WTC11 (cell line): ENCODE measurements at regions not wholly inside any gene's neighbourhood (a gene's known extent, or its start where the extent isn't known, plus 50 kb on each side); places are given as distances from the start of the nearest gene placed in this dataset.

ENCODE experiments used
- CREB1 ChIP-seq: sonication (generic); formaldehyde crosslinking; IDR thresholded peaks from 2 replicates; pipeline ENCODE4 v1.8.0; 2023; ENCODE audit warnings: mild to moderate bottlenecking, missing genetic modification reagents
- ELF4 ChIP-seq: sonication (generic); formaldehyde crosslinking; IDR thresholded peaks from 2 replicates; pipeline ENCODE4 v1.8.1; 2022; ENCODE audit warnings: low read depth, mild to moderate bottlenecking, moderate library complexity, missing genetic modification reagents
- FOXK1 ChIP-seq: sonication (generic); formaldehyde crosslinking; IDR thresholded peaks from 2 replicates; pipeline ENCODE4 v1.8.0; 2022; ENCODE audit warnings: mild to moderate bottlenecking, moderate library complexity, missing genetic modification reagents
- GABPB1 ChIP-seq: sonication (generic); formaldehyde crosslinking; IDR thresholded peaks from 2 replicates; pipeline ENCODE4 v1.8.1; 2023; ENCODE audit warnings: mild to moderate bottlenecking, missing genetic modification reagents
- JUN ChIP-seq: sonication (generic); formaldehyde crosslinking; IDR thresholded peaks from 2 replicates; pipeline ENCODE4 v1.8.0; 2023; ENCODE audit warnings: mild to moderate bottlenecking, missing genetic modification reagents
- KAT7 ChIP-seq: sonication (generic); formaldehyde crosslinking; IDR thresholded peaks from 2 replicates; pipeline ENCODE4 v1.8.1; 2023; ENCODE audit warnings: missing genetic modification reagents, mild to moderate bottlenecking, borderline replicate concordance
- NFYB ChIP-seq: sonication (generic); formaldehyde crosslinking; conservative IDR thresholded peaks from 2 replicates; pipeline ENCODE4 v1.8.0; 2022; ENCODE audit warnings: low read depth, missing genetic modification reagents
- SP1 ChIP-seq: sonication (generic); formaldehyde crosslinking; conservative IDR thresholded peaks from 2 replicates; pipeline ENCODE4 v1.8.1; 2022; ENCODE audit warnings: missing genetic modification reagents
- TCF7 ChIP-seq: sonication (generic); formaldehyde crosslinking; IDR thresholded peaks from 2 replicates; pipeline ENCODE4 v1.8.0; 2022; ENCODE audit warnings: mild to moderate bottlenecking, low read depth, missing genetic modification reagents, moderate library complexity
- TP53 ChIP-seq: sonication (generic); formaldehyde crosslinking; IDR thresholded peaks from 2 replicates; pipeline ENCODE4 v1.8.1; 2023; ENCODE audit warnings: mild to moderate bottlenecking, missing genetic modification reagents
- ZNF232 ChIP-seq: sonication (generic); formaldehyde crosslinking; IDR thresholded peaks from 2 replicates; pipeline ENCODE4 v1.8.0; 2022; ENCODE audit warnings: mild to moderate bottlenecking, missing genetic modification reagents
- TF ChIP-seq, protein P1 (sequence below): fragments of 200-600 bp; IDR thresholded peaks from 2 replicates; pipeline ENCODE4 v1.8.0; 2022; ENCODE audit warnings: antibody characterized with exemption
- TF ChIP-seq, protein P2 (sequence below): sonication (generic); formaldehyde crosslinking; IDR thresholded peaks from 2 replicates; pipeline ENCODE4 v1.8.1; 2023; ENCODE audit warnings: mild to moderate bottlenecking, moderate library complexity, missing genetic modification reagents
- TF ChIP-seq, protein P3 (sequence below): sonication (generic); formaldehyde crosslinking; IDR thresholded peaks from 2 replicates; pipeline ENCODE4 v1.8.1; 2023; ENCODE audit warnings: mild to moderate bottlenecking, missing genetic modification reagents, moderate library complexity

DNA sequence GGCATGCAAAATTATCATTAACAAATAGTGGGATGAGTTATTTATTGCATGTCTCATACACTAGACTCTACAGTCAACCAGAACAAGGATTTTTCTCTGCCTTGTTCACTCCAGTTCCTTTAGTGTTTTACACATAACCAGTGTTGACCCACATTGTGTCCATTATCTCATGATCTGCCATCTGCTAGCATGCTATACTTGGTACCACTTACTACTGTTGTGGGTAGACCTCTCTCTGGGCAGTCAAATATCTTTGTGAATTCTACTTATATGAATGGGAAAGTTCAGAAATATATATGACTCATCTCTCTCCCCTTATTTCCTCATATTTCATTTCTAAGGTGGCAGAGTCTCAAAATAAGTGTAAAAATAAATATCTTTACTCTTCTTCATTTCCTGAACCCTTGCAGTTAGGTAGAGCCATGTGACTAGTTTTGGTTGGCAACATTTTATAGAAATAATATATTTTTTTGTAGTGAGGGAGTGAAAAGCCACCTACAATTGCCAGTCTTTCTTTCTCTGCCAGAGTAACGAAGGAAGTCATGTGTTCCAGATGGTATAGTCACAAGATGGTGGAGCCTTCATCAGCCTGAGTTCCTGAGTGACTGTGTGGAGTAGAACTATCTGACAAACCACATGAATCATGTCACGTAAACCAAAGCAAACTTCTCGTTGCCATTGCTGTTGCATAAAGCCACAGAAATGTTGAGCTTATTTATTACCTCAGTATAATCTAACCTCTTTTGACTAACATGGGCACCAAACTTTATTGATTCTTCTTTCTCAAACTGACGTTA is 704.0 kb downstream of the RNF144A start:
- TF ChIP-seq SP1 (CRISPR knock-in tag) (no peak), CREB1 (CRISPR knock-in tag) (no peak), GABPB1 (CRISPR knock-in tag) (no peak), ELF4 (CRISPR knock-in tag) (no peak), JUN (CRISPR knock-in tag) (no peak), TP53 (CRISPR knock-in tag) (no peak), FOXK1 (CRISPR knock-in tag) (no peak), TCF7 (no peak), KAT7 (CRISPR knock-in tag) (no peak), NFYB (CRISPR knock-in tag) (no peak), ZNF232 (CRISPR knock-in tag) (no peak)
- TF ChIP-seq, protein P1, sequence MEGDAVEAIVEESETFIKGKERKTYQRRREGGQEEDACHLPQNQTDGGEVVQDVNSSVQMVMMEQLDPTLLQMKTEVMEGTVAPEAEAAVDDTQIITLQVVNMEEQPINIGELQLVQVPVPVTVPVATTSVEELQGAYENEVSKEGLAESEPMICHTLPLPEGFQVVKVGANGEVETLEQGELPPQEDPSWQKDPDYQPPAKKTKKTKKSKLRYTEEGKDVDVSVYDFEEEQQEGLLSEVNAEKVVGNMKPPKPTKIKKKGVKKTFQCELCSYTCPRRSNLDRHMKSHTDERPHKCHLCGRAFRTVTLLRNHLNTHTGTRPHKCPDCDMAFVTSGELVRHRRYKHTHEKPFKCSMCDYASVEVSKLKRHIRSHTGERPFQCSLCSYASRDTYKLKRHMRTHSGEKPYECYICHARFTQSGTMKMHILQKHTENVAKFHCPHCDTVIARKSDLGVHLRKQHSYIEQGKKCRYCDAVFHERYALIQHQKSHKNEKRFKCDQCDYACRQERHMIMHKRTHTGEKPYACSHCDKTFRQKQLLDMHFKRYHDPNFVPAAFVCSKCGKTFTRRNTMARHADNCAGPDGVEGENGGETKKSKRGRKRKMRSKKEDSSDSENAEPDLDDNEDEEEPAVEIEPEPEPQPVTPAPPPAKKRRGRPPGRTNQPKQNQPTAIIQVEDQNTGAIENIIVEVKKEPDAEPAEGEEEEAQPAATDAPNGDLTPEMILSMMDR = no peak
- TF ChIP-seq, protein P2, sequence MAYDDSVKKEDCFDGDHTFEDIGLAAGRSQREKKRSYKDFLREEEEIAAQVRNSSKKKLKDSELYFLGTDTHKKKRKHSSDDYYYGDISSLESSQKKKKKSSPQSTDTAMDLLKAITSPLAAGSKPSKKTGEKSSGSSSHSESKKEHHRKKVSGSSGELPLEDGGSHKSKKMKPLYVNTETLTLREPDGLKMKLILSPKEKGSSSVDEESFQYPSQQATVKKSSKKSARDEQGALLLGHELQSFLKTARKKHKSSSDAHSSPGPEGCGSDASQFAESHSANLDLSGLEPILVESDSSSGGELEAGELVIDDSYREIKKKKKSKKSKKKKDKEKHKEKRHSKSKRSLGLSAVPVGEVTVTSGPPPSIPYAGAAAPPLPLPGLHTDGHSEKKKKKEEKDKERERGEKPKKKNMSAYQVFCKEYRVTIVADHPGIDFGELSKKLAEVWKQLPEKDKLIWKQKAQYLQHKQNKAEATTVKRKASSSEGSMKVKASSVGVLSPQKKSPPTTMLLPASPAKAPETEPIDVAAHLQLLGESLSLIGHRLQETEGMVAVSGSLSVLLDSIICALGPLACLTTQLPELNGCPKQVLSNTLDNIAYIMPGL (CRISPR knock-in tag) = no peak
- TF ChIP-seq, protein P3, sequence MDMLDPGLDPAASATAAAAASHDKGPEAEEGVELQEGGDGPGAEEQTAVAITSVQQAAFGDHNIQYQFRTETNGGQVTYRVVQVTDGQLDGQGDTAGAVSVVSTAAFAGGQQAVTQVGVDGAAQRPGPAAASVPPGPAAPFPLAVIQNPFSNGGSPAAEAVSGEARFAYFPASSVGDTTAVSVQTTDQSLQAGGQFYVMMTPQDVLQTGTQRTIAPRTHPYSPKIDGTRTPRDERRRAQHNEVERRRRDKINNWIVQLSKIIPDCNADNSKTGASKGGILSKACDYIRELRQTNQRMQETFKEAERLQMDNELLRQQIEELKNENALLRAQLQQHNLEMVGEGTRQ (CRISPR knock-in tag) = no peak
